ENCODE measurements at regions not wholly inside any gene's neighbourhood (a gene's known extent, or its start where the extent isn't known, plus 50 kb on each side); places are given as distances from the start of the nearest gene placed in this dataset.

GRCh38 chr18:11339188-11339775, 189.9 kb upstream of the PIEZO2 start:
- no peak for TF ChIP-seq EZH2 (IDR thresholded peaks at IDR 0.05; ENCODE audit: low read length, missing control alignments)
- no peak for TF ChIP-seq CTCF (conservative IDR thresholded peaks at IDR 0.05 in 1 of 2, IDR thresholded peaks at IDR 0.05 in 1 of 2; ENCODE audit: low read depth in 1 of 2, low read length in 2 of 2)
- no peak overlapping the region for H3K4me2 ChIP-seq (ENCODE audit: extremely low read depth, insufficient read depth, low read length)
- H3K27ac ChIP-seq (ENCODE audit: insufficient read depth, low read length): no peak overlapping the region
- no peak overlapping the region for H2AFZ ChIP-seq (ENCODE audit: low read length)
- no peaks in the 10 kb centered on the region for H4K20me1 ChIP-seq (ENCODE audit: control insufficient read depth, extremely low read depth, insufficient read depth, low read length)
- peak in 1 of 2 donors; percentile 34 for DNase-seq (ENCODE audit: low read depth in 2 of 2)
- H3K36me3 ChIP-seq (ENCODE audit: control insufficient read depth, insufficient read depth, low read length): no peaks in the 10 kb centered on the region
- no peaks in the 10 kb centered on the region for H3K9me3 ChIP-seq (ENCODE audit: control insufficient read depth, insufficient read depth, low read depth, low read length)
- no peak overlapping the region for H3K4me3 ChIP-seq (replicated peaks in 1 of 4; ENCODE audit: control extremely low read depth in 1 of 4, insufficient read depth in 1 of 4, low read depth in 3 of 4, low read length in 4 of 4)
- H3K27me3 ChIP-seq (ENCODE audit: control insufficient read depth, insufficient read depth, low read length): no peaks in the 10 kb centered on the region
- H3K9ac ChIP-seq (ENCODE audit: insufficient read depth, low read length): no peak overlapping the region
- H3K4me1 ChIP-seq (ENCODE audit: control insufficient read depth, extremely low read depth, insufficient read depth, low read length): no peaks in the 10 kb centered on the region
- no peaks in the 10 kb centered on the region for H3K79me2 ChIP-seq (ENCODE audit: control insufficient read depth, insufficient read depth, low read length)

DNA sequence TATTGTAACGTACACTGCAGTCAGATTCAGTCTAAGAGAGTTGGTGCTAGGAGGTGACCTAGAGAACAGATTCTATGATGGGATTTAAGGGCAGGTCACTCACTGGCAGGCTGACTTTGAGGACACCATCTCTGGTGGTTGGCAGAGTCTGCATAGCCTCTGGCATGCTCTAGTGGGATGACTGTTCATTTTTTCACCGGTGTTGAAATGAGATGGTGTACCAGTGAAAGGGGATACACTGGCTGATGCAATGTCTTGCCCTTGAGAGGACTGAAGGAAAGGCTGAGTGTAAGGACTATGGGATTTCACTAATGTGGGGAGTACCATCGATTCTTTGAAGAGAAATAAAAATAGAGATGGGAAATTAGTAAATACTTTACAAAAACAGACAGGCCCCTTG, 186.9 kb upstream of the PIEZO2 start:
- no peak for TF ChIP-seq EZH2 (IDR thresholded peaks at IDR 0.05; ENCODE audit: low read length, missing control alignments)
- TF ChIP-seq CTCF (conservative IDR thresholded peaks at IDR 0.05 in 1 of 2, IDR thresholded peaks at IDR 0.05 in 1 of 2; ENCODE audit: low read depth in 1 of 2, low read length in 2 of 2): no peak
- H4K20me1 ChIP-seq (ENCODE audit: control insufficient read depth, extremely low read depth, insufficient read depth, low read length): no peaks in the 10 kb centered on the region
- peak in 1 of 2 donors; percentile 30 for DNase-seq (ENCODE audit: low read depth in 2 of 2)

DNA sequence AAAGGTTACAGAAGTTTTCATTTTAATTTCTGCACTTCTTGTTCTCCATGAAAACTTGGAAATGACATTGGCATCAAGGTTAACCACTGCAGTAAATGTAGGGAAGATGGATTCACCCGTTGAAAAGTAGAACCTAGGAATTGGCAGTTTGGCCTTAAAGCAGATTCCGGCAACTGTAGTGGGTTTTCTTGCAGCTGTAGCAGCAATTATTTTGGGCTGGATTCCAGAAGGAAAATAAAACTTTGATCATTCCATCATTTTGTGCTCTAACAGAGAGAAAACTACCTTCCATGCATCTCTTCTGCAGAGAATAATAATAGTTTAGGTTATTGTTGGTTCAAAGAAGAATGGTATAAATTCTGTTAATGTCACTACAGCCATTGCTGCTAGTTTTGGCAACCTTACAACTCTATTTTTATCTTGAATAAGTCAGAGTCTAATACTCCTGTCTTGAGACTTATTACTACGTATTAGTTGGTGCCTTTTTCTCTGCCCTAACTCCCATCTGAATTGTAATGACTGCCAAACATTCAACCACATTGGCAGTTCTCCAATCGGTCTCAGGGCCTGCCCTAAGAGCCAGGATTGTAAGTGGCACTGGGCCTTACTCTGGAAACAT, 178.1 kb upstream of the PIEZO2 start:
- Histone ChIP-seq H3K4me2 (ENCODE audit: extremely low read depth, insufficient read depth, low read length) (no peak overlapping the region), H3K36me3 (ENCODE audit: control insufficient read depth, insufficient read depth, low read length) (no peaks in the 10 kb centered on the region), H3K9ac (ENCODE audit: insufficient read depth, low read length) (no peak overlapping the region), H4K20me1 (ENCODE audit: control insufficient read depth, extremely low read depth, insufficient read depth, low read length) (no peaks in the 10 kb centered on the region), H3K27ac (ENCODE audit: insufficient read depth, low read length) (no peak overlapping the region), H3K27me3 (ENCODE audit: control insufficient read depth, insufficient read depth, low read length) (no peaks in the 10 kb centered on the region), H2AFZ (ENCODE audit: low read length) (no peak overlapping the region), H3K9me3 (ENCODE audit: control insufficient read depth, insufficient read depth, low read depth, low read length) (no peaks in the 10 kb centered on the region), H3K79me2 (ENCODE audit: control insufficient read depth, insufficient read depth, low read length) (no peaks in the 10 kb centered on the region), H3K4me1 (ENCODE audit: control insufficient read depth, extremely low read depth, insufficient read depth, low read length) (peaks cover 15% of the 10 kb centered on the region), H3K4me3 (replicated peaks in 1 of 4; ENCODE audit: control extremely low read depth in 1 of 4, insufficient read depth in 1 of 4, low read depth in 3 of 4, low read length in 4 of 4) (no peak overlapping the region)
- DNase-seq (ENCODE audit: low read depth in 2 of 2): peak; percentile 48 to 75
- TF ChIP-seq CTCF (conservative IDR thresholded peaks at IDR 0.05 in 1 of 2, IDR thresholded peaks at IDR 0.05 in 1 of 2; ENCODE audit: low read depth in 1 of 2, low read length in 2 of 2) (no peak), EZH2 (IDR thresholded peaks at IDR 0.05; ENCODE audit: low read length, missing control alignments) (no peak)

More for the DNA sequence above, 186.9 kb upstream of the PIEZO2 start:
- no peaks in the 10 kb centered on the region for H3K27me3 ChIP-seq (ENCODE audit: control insufficient read depth, insufficient read depth, low read length)
- no peaks in the 10 kb centered on the region for H3K79me2 ChIP-seq (ENCODE audit: control insufficient read depth, insufficient read depth, low read length)
- H3K9ac ChIP-seq (ENCODE audit: insufficient read depth, low read length): no peak overlapping the region
- H3K4me3 ChIP-seq (replicated peaks in 1 of 4; ENCODE audit: control extremely low read depth in 1 of 4, insufficient read depth in 1 of 4, low read depth in 3 of 4, low read length in 4 of 4): no peak overlapping the region
- no peaks in the 10 kb centered on the region for H3K36me3 ChIP-seq (ENCODE audit: control insufficient read depth, insufficient read depth, low read length)
- H3K4me2 ChIP-seq (ENCODE audit: extremely low read depth, insufficient read depth, low read length): no peak overlapping the region
- no peaks in the 10 kb centered on the region for H3K9me3 ChIP-seq (ENCODE audit: control insufficient read depth, insufficient read depth, low read depth, low read length)
- no peak overlapping the region for H2AFZ ChIP-seq (ENCODE audit: low read length)
- no peak overlapping the region for H3K27ac ChIP-seq (ENCODE audit: insufficient read depth, low read length)
- H3K4me1 ChIP-seq (ENCODE audit: control insufficient read depth, extremely low read depth, insufficient read depth, low read length): no peaks in the 10 kb centered on the region
